HG03520 (cell line): ENCODE measurements at regions not wholly inside any gene's neighbourhood (a gene's known extent, or its start where the extent isn't known, plus 50 kb on each side); places are given as distances from the start of the nearest gene placed in this dataset.

Experiments
- ATAC-seq: cut with Tn5 transposase; IDR thresholded peaks from one replicate; pipeline ENCODE4 v1.9.1; 2021; ENCODE audit warnings: mild to moderate bottlenecking, moderate library complexity; ENCODE audit not compliant: unreplicated experiment

DNA sequence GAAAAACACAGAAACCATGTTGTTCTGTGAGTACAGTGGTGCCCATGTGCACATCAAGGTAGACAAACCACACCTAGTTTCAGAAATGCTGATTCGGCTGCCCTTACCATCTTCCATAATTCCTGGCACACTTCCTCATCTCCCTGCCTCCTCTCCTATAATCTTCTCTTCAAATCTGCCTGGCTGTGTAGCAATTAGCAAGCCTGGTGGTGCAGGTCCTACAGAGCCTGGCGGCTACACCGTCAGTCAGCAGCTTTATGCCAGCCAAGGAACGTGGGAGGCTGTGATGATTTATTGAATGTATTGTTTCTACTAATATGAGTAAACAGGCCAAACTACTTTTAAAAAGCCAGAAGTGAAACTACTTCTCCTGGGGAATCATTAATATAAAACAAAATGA, 106.8 kb downstream of the SEMA6D start:
- no peak for ATAC-seq

DNA sequence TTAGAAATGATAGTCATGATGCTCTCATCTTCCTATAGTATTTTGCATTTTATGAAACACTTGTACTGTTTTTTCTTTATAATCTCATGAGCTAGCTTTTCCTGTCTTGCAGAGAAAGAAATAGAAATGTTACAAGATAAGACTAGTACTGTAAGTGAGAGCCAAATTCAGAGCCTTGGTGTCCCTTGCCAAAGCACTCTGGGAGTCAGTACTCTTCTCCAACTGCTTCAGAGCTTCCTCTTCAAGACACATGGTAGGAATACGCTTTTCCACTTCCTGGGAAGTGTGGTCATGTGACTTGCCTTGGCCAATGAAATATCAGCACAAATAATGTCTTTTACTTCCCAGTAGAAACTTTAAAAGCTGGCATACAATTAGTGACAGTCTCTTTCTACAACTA, 112.4 kb downstream of the SEMA6D start:
- ATAC-seq, result no peak

DNA sequence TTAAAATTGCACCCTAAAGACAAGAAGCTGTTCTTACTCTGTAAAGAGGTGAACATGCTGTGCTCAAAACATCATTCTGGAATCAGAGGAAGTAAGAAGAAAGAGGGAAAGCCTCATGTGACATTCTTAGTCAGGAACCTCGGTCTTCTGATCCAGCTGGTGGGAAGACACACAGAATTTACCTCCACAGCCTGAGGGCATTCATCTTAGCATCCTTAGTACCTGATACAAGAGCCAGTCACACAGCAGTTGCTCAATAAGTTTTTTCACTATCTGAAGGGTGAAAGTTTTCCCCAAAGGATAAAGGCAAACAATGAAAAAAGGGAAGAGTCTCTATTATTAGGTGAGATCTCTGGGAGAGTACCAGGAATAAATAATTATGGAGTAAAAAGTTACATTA, 116.8 kb downstream of the SEMA6D start:
- no peak for ATAC-seq

- no peak for ATAC-seq
Measured at GRCh38 chr15:47839233-47839825, 122.0 kb downstream of the SEMA6D start.

DNA sequence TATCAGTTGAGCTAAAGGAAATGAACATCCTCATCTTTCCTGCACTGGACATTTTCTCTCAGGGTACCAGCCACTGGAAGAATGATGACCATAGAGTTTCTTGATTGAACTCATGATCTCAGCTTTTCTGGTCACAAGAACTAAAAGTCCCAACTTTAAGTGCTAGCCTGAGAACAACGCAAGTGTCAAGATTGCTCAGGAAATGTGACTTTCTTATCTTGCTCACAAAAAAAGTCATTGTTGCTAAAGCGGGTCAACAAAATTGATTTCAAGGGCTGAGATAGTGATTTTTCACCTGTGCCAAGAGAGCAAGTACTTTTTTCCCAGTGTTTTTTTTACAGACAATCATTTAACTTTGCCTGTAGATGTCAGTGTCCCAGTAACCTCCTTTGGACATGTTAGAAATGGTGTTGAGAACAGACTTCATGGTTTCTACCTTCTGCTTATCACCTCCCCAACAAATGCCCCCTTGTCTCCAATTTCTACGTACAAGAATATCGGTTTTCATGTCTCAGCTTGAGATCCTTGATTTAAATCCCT, 125.9 kb downstream of the SEMA6D start:
- no peak for ATAC-seq

- ATAC-seq, result no peak
Measured at GRCh38 chr15:47844437-47844836, 127.1 kb downstream of the SEMA6D start.

GRCh38 chr15:47846128-47846868, 129.0 kb downstream of the SEMA6D start:
- ATAC-seq, result no peak

- no peak for ATAC-seq
Measured at GRCh38 chr15:47846876-47847275, 129.6 kb downstream of the SEMA6D start.

- ATAC-seq, result no peak
Measured at GRCh38 chr15:47856071-47856470, 138.8 kb downstream of the SEMA6D start.

GRCh38 chr15:47857014-47857775, 139.9 kb downstream of the SEMA6D start:
- no peak for ATAC-seq

- ATAC-seq, result no peak
Measured at GRCh38 chr15:47857776-47858167, 140.5 kb downstream of the SEMA6D start.

DNA sequence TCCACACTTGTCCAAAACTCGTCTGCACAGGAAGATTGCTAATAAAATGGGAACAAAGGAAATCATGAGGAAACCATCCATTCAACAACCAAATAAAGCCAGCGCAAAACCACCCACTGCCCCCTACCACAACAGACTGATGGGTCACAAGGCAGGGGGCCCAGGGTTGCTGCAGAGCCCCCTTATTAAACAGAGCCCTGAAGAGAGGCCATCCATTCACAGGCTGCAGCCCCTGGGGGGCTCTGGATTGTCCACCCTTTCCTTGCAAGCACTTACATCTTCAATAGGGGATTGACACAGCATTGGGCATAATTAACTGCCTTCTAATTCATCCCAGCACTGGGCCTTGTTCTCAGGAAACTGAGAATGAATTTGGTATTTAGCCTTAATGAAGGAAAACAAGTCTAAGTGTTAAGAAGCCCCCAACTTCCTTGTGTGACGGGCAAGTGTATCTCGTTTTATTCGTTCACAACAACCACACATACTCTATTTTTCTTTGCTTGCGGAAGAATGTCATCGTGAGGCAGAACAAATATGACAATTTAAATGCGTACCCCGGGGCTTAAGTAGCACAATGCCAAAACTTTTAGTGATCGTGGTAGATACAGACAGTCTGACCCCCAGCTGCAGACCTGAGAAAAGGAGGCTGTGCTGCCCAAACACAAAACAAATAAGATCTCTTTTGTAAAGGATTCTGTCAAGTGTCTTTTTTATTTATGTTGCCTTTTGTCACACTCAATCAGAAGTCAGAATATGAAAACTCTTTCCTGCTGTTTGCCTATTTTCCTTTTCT, 144.0 kb downstream of the SEMA6D start:
- ATAC-seq, result no peak

- ATAC-seq, result peak; percentile 55
Measured at GRCh38 chr15:47862402-47862801, 145.1 kb downstream of the SEMA6D start.

- ATAC-seq, result no peak
Measured at GRCh38 chr15:47866446-47866845, 149.1 kb downstream of the SEMA6D start.

DNA sequence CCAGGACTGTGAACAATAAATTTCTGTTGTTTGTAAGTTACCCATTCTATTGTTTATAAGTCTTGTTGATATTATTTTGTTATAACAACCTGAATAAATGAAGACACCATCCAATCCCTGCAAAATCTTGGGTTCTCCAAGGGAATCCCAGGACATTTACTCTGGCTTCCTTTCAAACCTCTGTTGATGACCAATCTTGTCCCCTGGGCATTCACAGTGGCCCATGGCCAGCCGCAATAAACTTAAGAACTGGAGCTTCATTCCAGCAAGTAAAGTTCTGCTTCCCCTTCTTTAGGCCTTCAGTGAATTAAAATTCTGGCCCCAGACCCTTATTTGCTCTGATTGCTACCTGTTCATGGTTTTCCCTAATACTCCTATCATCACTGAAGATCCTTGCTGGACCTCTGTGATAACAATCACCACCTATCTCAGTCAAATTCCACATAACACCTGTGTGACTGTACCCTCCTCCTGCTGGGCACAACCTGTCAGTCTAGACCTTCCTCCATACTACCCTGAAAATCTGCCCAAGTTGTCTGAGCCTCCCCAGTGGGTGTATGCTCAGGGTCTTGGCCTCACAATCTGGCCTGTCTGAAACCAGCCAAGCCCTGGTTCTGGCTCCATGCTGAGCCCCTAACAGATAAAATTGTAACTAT, 153.1 kb downstream of the SEMA6D start:
- no peak for ATAC-seq

DNA sequence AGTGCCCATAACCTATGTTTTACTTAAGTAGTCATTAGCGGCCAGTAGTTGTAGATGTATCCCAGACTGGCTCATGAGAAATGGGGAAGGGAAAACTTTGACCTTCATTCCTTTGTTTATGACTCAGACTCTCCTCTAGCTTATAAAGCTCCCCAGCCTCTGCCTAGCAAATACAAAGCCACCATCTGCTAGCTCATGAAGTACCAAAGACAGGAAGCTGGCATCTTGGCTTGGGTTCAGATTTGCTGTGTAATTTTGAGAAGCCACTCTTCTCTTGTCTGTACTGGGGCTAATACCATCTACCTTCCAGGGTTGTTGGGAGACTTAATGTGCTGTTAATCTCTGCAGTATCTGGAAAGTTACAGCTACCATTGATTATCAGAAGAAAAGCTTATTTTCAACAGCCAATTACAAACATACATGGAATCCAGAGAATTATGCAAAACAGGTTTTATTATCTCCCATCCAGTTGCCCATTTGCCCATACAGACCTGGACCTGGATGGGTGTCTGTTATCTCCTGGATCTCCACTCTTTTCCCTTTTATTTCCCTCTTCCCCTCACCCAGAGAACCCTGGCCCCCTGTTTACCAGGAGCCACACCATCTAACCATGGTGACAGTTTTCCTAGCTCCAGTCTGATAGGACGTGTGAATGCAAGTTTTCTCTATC, 153.8 kb downstream of the SEMA6D start:
- ATAC-seq, result no peak

GRCh38 chr15:47872208-47872607, 154.9 kb downstream of the SEMA6D start:
- ATAC-seq, result no peak

GRCh38 chr15:47872869-47873432, 155.6 kb downstream of the SEMA6D start:
- no peak for ATAC-seq

GRCh38 chr15:47876986-47877385, 159.7 kb downstream of the SEMA6D start:
- ATAC-seq, result no peak

- no peak for ATAC-seq
Measured at GRCh38 chr15:47877836-47878235, 160.5 kb downstream of the SEMA6D start.
